Esophagus squamous epithelium (tissue), 5 donors: ENCODE measurements at regions not wholly inside any gene's neighbourhood (a gene's known extent, or its start where the extent isn't known, plus 50 kb on each side); places are given as distances from the start of the nearest gene placed in this dataset.
A peak's percentile ranks its signal among the peaks of the same experiment; 100 is the strongest.

Source experiments
- DNase-seq: peaks from one replicate; lab custom pipeline; 2025; lab: John Stamatoyannopoulos, UW
- H3K27ac ChIP-seq, 4 donors: fragments of 200-600 bp; sonication (generic); one replicate each; pipeline ENCODE4 v1.5.1; 2016 to 2019; ENCODE audit warnings: mild to moderate bottlenecking in 1 of 4
- H3K27me3 ChIP-seq, 4 donors: fragments of 200-600 bp; sonication (generic); 1 replicate in 3 of 4; 2 replicates in 1 of 4; pipeline versions ENCODE4 v1.5.1 to v1.6.0; 2017 to 2021; ENCODE audit warnings: antibody characterized with exemption in 1 of 4
- H3K36me3 ChIP-seq, 3 donors: fragments of 200-600 bp; sonication (generic); one replicate each; pipeline ENCODE4 v1.5.1; 2016 to 2019
- H3K4me1 ChIP-seq, 3 donors: fragments of 200-600 bp; sonication (generic); one replicate each; pipeline ENCODE4 v1.5.1; 2017 to 2019
- H3K4me3 ChIP-seq, 4 donors: fragments of 200-600 bp; sonication (generic); 1 replicate in 3 of 4; 2 replicates in 1 of 4; pipeline ENCODE4 v1.5.1; 2016 to 2019; ENCODE audit warnings: mild to moderate bottlenecking in 2 of 4, moderate library complexity in 1 of 4
- H3K9me3 ChIP-seq, 3 donors: fragments of 200-600 bp; sonication (generic); one replicate each; pipeline ENCODE4 v1.5.1; 2016 to 2019
- CTCF ChIP-seq, 6 experiments: fragments of 450-650 bp in 4 of 6; fragments of 200-600 bp in 2 of 6; sonication (generic) in 2 of 6; IDR thresholded peaks; one replicate each; pipeline ENCODE4 v1.5.1; 2016 to 2019; ENCODE audit warnings: antibody characterized with exemption in 6 of 6, mild to moderate bottlenecking in 4 of 6, moderate library complexity in 4 of 6
- POLR2A ChIP-seq, 4 donors: fragments of 450-650 bp; IDR thresholded peaks; one replicate each; pipeline ENCODE4 v1.6.1; 2017; ENCODE audit warnings: antibody characterized with exemption in 4 of 4, mild to moderate bottlenecking in 4 of 4, moderate library complexity in 3 of 4
- WGBS, 2 donors: methylation state at CpG; one replicate each; pipeline ENCODE4 v1.1.5; 2018; 5-methylcytosine and 5-hydroxymethylcytosine counted together
- intact Hi-C: fragments of 100-400 bp; cut with DNase I; formaldehyde crosslinking; loops from one replicate; pipeline ENCODE4 v1.15.0; 2022
- donor health status: DM: yes; HTN: yes; CAD: no.

- intact Hi-C loops = no loop called here
- Histone ChIP-seq H3K27ac (no peak overlapping the region), H3K4me1 (peaks cover 0 to 8% (median 0%) of the 10 kb centered on the region in 3 donors), H3K27me3 (peaks cover 0 to 34% (median 0%) of the 10 kb centered on the region in 4 donors), H3K9me3 (no peaks in the 10 kb centered on the region), H3K4me3 (no peak overlapping the region), H3K36me3 (no peaks in the 10 kb centered on the region)
- DNase-seq = no peak
- TF ChIP-seq CTCF (IDR thresholded peaks at IDR 0.05) (no peak), POLR2A (IDR thresholded peaks at IDR 0.05) (no peak)
- 78 to 84% methylated on average over 10 to 12 of the region's 12 CpGs for WGBS, 2 donors
Observed at GRCh38 chr17:37847811-37848331, 76.3 kb upstream of the TBC1D3K start.

- H3K4me1 ChIP-seq = peaks cover 0 to 8% (median 0%) of the 10 kb centered on the region in 3 donors
- WGBS, 2 donors = 91 to 94% methylated on average over 7 of the region's 7 CpGs
- peaks cover 0 to 37% (median 0%) of the 10 kb centered on the region in 4 donors for H3K27me3 ChIP-seq
- no peak overlapping the region for H3K4me3 ChIP-seq
- intact Hi-C loops = no loop called here
- no peak overlapping the region for H3K27ac ChIP-seq
- no peak for TF ChIP-seq CTCF (IDR thresholded peaks at IDR 0.05)
- TF ChIP-seq POLR2A (IDR thresholded peaks at IDR 0.05) = no peak
- H3K9me3 ChIP-seq = no peaks in the 10 kb centered on the region
- DNase-seq = no peak
- H3K36me3 ChIP-seq = no peaks in the 10 kb centered on the region
Observed at GRCh38 chr17:37847102-37847501, 77.1 kb upstream of the TBC1D3K start.

DNA sequence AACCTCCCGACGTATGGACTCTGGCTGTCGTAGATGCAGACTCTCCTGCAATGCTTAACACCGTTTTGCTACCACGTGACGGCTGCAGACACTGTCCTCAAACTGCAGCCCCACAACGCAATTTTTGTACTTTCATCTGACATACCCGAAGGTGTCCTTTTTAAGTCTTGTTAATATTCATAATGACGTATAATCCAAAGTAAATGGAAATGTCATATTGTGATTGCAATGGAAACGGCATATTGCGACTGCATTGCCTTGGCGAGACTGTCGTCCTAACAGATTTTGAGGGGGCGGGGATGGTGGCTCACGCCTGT lies 79.3 kb upstream of the TBC1D3K start:
- TF ChIP-seq POLR2A (IDR thresholded peaks at IDR 0.05) = no peak
- TF ChIP-seq CTCF (IDR thresholded peaks at IDR 0.05) = peak in 1 of 6 experiments; percentile 0
- H3K27ac ChIP-seq = no peak overlapping the region
- no peak for DNase-seq
- H3K36me3 ChIP-seq = no peaks in the 10 kb centered on the region
- peaks cover 0 to 46% (median 0%) of the 10 kb centered on the region in 4 donors for H3K27me3 ChIP-seq
- no peak overlapping the region for H3K4me3 ChIP-seq
- no peaks in the 10 kb centered on the region for H3K9me3 ChIP-seq
- H3K4me1 ChIP-seq = peaks cover 0 to 8% (median 0%) of the 10 kb centered on the region in 3 donors
- WGBS, 2 donors = 53 to 55% methylated on average over 13 to 15 of the region's 15 CpGs
- intact Hi-C loops = no loop called here

DNA sequence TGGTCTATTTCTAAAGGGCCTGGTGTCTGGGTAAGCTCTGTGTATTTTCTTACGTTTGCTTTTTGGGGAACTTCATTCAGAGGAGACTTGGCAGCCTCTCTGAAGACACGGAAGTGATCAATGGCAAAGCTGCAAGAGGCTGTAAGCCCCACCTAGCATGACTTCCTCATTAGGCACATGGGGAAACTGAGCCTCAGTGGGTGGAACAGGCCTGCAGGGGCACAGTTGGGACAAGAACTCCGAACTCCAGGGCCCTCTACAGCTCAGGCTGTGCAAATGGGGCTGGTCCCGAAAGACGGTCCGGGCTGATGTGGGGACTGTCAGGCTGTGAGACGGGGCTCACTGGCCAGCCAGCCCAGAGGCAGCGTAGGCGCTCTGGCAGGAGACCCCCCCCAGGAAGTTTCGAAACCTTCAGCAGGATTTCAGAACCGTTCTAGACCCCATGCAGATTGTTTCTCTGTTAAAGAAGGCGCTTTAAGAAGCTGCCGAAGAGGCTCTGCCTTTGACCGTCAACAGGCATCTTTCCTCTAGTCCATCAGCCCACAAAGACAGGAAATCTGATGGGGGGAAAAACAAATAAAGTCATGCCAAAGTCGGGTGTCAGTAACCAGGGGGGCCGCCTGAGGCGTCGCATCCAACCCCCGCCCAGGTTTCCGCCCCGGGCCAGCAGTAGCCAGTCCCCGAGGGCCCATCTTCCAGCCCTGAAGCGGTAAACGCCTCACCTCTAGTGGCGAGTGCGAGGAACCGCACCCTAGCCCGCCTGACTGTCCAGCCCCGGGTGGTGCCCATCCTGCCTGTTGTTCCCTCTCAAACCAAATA lies 79.8 kb upstream of the TBC1D3K start:
- intact Hi-C loops = no loop called here
- Histone ChIP-seq H3K36me3 (no peaks in the 10 kb centered on the region), H3K27ac (no peak overlapping the region), H3K9me3 (no peaks in the 10 kb centered on the region), H3K4me1 (peaks cover 0 to 8% (median 0%) of the 10 kb centered on the region in 3 donors), H3K4me3 (peak overlapping the region in 2 of 4 donors; percentile 5 to 38), H3K27me3 (peaks cover 0 to 51% (median 0%) of the 10 kb centered on the region in 4 donors)
- WGBS, 2 donors = 15 to 55% methylated on average over 13 of the region's 29 CpGs
- no peak for TF ChIP-seq POLR2A (IDR thresholded peaks at IDR 0.05)
- TF ChIP-seq CTCF (IDR thresholded peaks at IDR 0.05) = peak; percentile 55 to 65 (median 58)
- DNase-seq = no peak

DNA sequence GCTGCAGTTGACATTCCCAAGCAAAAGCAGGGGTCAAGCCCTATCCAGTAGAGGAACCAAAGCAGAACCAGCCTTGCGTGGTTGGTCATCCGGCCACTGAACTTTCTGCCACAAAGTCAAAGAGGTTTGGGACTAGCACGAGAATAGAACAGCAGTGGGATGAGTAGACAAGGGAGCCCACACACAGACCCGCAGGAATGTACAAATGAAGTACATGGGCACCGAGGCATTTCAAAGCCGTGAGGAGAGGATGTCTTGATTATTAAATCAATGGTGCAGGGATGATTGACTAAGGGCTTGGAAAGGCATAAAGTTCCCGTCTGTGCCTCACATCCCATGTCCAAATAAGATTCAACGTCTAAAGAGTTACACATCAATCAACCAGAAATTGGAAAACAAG lies 81.8 kb upstream of the TBC1D3K start:
- TF ChIP-seq CTCF (IDR thresholded peaks at IDR 0.05) (no peak), POLR2A (IDR thresholded peaks at IDR 0.05) (no peak)
- intact Hi-C loops = no loop called here

More for the DNA sequence above, 81.8 kb upstream of the TBC1D3K start:
- Histone ChIP-seq H3K36me3 (no peaks in the 10 kb centered on the region), H3K4me3 (no peak overlapping the region), H3K27me3 (peaks cover 0 to 64% (median 0%) of the 10 kb centered on the region in 4 donors), H3K9me3 (no peaks in the 10 kb centered on the region), H3K4me1 (peaks cover 0 to 8% (median 0%) of the 10 kb centered on the region in 3 donors), H3K27ac (no peak overlapping the region)
- no peak for DNase-seq
- WGBS, 2 donors = 86 to 87% methylated on average over 8 of the region's 8 CpGs
